MM.1S (cell line): ENCODE measurements at regions not wholly inside any gene's neighbourhood (a gene's known extent, or its start where the extent isn't known, plus 50 kb on each side); places are given as distances from the start of the nearest gene placed in this dataset.

Experiments
- DNase-seq: peaks from one replicate; pipeline ENCODE4 v3.0.0-alpha.2; 2015
- H2AFZ ChIP-seq: fragments of 300-600 bp; sonication (generic); 2 replicates; pipeline ENCODE4 v1.6.0; 2016; ENCODE audit warnings: antibody characterized with exemption, low read length
- H3F3A ChIP-seq: fragments of 300-600 bp; sonication (generic); 2 replicates; pipeline ENCODE4 v1.6.1; 2016; ENCODE audit warnings: mild to moderate bottlenecking, antibody characterized with exemption, low read length, moderate library complexity, mixed read lengths; ENCODE audit not compliant: insufficient read depth
- H3K27ac ChIP-seq: fragments of 300-600 bp; sonication (generic); 2 replicates; pipeline ENCODE4 v1.5.1; 2016; ENCODE audit warnings: mild to moderate bottlenecking, low read length
- H3K27me3 ChIP-seq: fragments of 300-600 bp; sonication (generic); replicated peaks from 2 replicates; pipeline ENCODE4 v1.6.0; 2016; ENCODE audit warnings: low read length; ENCODE audit not compliant: insufficient read depth
- H3K36me3 ChIP-seq: fragments of 300-600 bp; sonication (generic); replicated peaks from 2 replicates; pipeline ENCODE4 v1.6.1; 2016; ENCODE audit warnings: mild to moderate bottlenecking, low read length, mixed read lengths; ENCODE audit not compliant: insufficient read depth
- H3K4me1 ChIP-seq: fragments of 300-600 bp; sonication (generic); 2 replicates; pipeline ENCODE4 v1.6.1; 2016; ENCODE audit warnings: low read length, mixed read lengths
- H3K4me2 ChIP-seq: fragments of 300-600 bp; sonication (generic); 2 replicates; pipeline ENCODE4 v1.6.0; 2016; ENCODE audit warnings: low read depth, low read length
- H3K4me3 ChIP-seq: fragments of 300-600 bp; sonication (generic); 2 replicates; pipeline ENCODE4 v1.5.1; 2016; ENCODE audit warnings: low read length, mixed read lengths
- H3K79me2 ChIP-seq: fragments of 300-600 bp; sonication (generic); 2 replicates; pipeline ENCODE4 v1.6.1; 2016; ENCODE audit warnings: mixed run types, low read length, mixed read lengths
- H3K9ac ChIP-seq: fragments of 300-600 bp; sonication (generic); 2 replicates; pipeline ENCODE4 v1.6.1; 2016; ENCODE audit warnings: low read length, mixed read lengths
- H3K9me2 ChIP-seq: fragments of 300-600 bp; sonication (generic); replicated peaks from 2 replicates; pipeline ENCODE4 v1.6.1; 2016; ENCODE audit warnings: mild to moderate bottlenecking, low read length, mixed read lengths; ENCODE audit not compliant: insufficient read depth
- H3K9me3 ChIP-seq: fragments of 300-600 bp; sonication (generic); replicated peaks from 2 replicates; pipeline ENCODE4 v1.6.1; 2016; ENCODE audit warnings: mild to moderate bottlenecking, low read length, mixed read lengths; ENCODE audit not compliant: insufficient read depth
- H4K20me1 ChIP-seq: fragments of 300-600 bp; sonication (generic); 2 replicates; pipeline ENCODE4 v1.6.1; 2016; ENCODE audit warnings: mild to moderate bottlenecking, low read length, moderate library complexity, mixed read lengths; ENCODE audit not compliant: insufficient read depth
- CTCF ChIP-seq: fragments of 300-600 bp; sonication (generic); IDR thresholded peaks from 2 replicates; pipeline ENCODE4 v1.5.1; 2016; ENCODE audit warnings: antibody characterized with exemption, low read length, mixed read lengths
- EZH2 ChIP-seq: fragments of 300-600 bp; sonication (generic); optimal IDR thresholded peaks from 2 replicates; pipeline ENCODE3; 2017; ENCODE audit warnings: low read depth, mild to moderate bottlenecking, antibody characterized with exemption, low read length, mixed read lengths
- EZH2phosphoT487 ChIP-seq: fragments of 300-600 bp; sonication (generic); IDR thresholded peaks from 2 replicates; pipeline ENCODE4 v1.6.1; 2018; ENCODE audit warnings: antibody characterized with exemption, low read length

- Histone ChIP-seq H3F3A (no peaks in the 10 kb centered on the region), H3K27ac (no peak overlapping the region), H3K36me3 (no peaks in the 10 kb centered on the region), H3K79me2 (no peaks in the 10 kb centered on the region), H3K9me3 (no peaks in the 10 kb centered on the region), H3K27me3 (no peaks in the 10 kb centered on the region), H3K4me2 (no peak overlapping the region), H3K4me3 (no peak overlapping the region), H3K9me2 (no peaks in the 10 kb centered on the region), H4K20me1 (no peaks in the 10 kb centered on the region), H3K4me1 (no peaks in the 10 kb centered on the region), H3K9ac (no peak overlapping the region), H2AFZ (no peak overlapping the region)
- no peak for DNase-seq
- TF ChIP-seq EZH2phosphoT487, result no peak
- TF ChIP-seq EZH2, result no peak
- no peak for TF ChIP-seq CTCF
Measured at GRCh38 chr10:93150990-93151547, 77.4 kb downstream of the CYP26A1 start.

GRCh38 chr10:93152136-93152535 lies 78.4 kb downstream of the CYP26A1 start:
- Histone ChIP-seq H4K20me1 (no peaks in the 10 kb centered on the region), H3K27me3 (no peaks in the 10 kb centered on the region), H3K27ac (no peak overlapping the region), H3K79me2 (no peaks in the 10 kb centered on the region), H3K9ac (no peak overlapping the region), H3K36me3 (no peaks in the 10 kb centered on the region), H3K4me3 (no peak overlapping the region), H3F3A (no peaks in the 10 kb centered on the region), H3K9me3 (no peaks in the 10 kb centered on the region), H2AFZ (no peak overlapping the region), H3K9me2 (no peaks in the 10 kb centered on the region), H3K4me2 (no peak overlapping the region), H3K4me1 (no peaks in the 10 kb centered on the region)
- TF ChIP-seq EZH2phosphoT487 (no peak), EZH2 (no peak), CTCF (no peak)
- no peak for DNase-seq

GRCh38 chr10:93154531-93154930 lies 80.8 kb downstream of the CYP26A1 start:
- no peaks in the 10 kb centered on the region for H3K79me2 ChIP-seq
- H3K4me2 ChIP-seq, result no peak overlapping the region
- H4K20me1 ChIP-seq, result no peaks in the 10 kb centered on the region
- H3K27me3 ChIP-seq, result no peaks in the 10 kb centered on the region
- no peaks in the 10 kb centered on the region for H3K9me3 ChIP-seq
- H3K27ac ChIP-seq, result no peak overlapping the region
- no peak for DNase-seq
- H2AFZ ChIP-seq, result no peak overlapping the region
- TF ChIP-seq EZH2 (no peak), EZH2phosphoT487 (no peak), CTCF (no peak)
- no peak overlapping the region for H3K9ac ChIP-seq
- no peak overlapping the region for H3K4me3 ChIP-seq
- no peaks in the 10 kb centered on the region for H3K36me3 ChIP-seq
- H3K4me1 ChIP-seq, result no peaks in the 10 kb centered on the region
- H3K9me2 ChIP-seq, result no peaks in the 10 kb centered on the region
- no peaks in the 10 kb centered on the region for H3F3A ChIP-seq
